GM12891 (cell line): ENCODE measurements at regions not wholly inside any gene's neighbourhood (a gene's known extent, or its start where the extent isn't known, plus 50 kb on each side); places are given as distances from the start of the nearest gene placed in this dataset.

Experiments
- PAX5 ChIP-seq: IDR thresholded peaks from 2 replicates; pipeline ENCODE4 v1.6.1; 2011; ENCODE audit warnings: low read length, moderate library complexity, mild to moderate bottlenecking; ENCODE audit not compliant: insufficient read depth, severe bottlenecking
- POLR2A ChIP-seq: IDR thresholded peaks from 2 replicates; pipeline ENCODE4 v1.6.1; 2011; ENCODE audit warnings: low read depth, low read length, control low read depth
- POLR2AphosphoS5 ChIP-seq: IDR thresholded peaks from 2 replicates; pipeline ENCODE4 v1.6.1; 2011; ENCODE audit warnings: low read depth, low read length, control low read depth
- POU2F2 ChIP-seq: IDR thresholded peaks from 2 replicates; pipeline ENCODE4 v1.6.1; 2011; ENCODE audit warnings: low read depth, mild to moderate bottlenecking, control low read depth, low read length, moderate library complexity
- SPI1 ChIP-seq: IDR thresholded peaks from 2 replicates; pipeline ENCODE4 v1.6.1; 2011; ENCODE audit warnings: low read depth, low read length, control low read depth
- TAF1 ChIP-seq: IDR thresholded peaks from 2 replicates; pipeline ENCODE4 v1.6.1; 2011; ENCODE audit warnings: low read depth, low read length, control low read depth

DNA sequence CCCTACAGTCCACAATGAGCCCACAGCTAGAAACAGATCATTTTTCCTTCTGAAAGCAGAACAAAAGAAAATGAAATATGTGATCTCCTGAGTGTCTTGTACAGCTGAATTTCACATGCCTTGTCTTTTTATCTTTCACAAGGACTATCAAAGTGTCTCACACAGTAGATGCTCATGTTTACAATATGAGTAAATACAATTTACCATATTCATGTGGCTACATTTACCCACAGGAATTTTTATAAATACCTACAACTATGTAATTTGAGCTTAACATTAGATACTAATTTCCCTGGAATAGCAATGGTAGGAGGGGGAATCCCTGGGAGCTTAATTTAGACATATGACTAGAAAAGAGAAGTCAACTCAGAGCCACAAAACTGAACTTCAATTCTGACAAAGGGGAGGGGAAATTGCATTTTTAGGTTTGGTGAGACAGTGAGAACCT, 186.2 kb downstream of the MACC1 start:
- TF ChIP-seq POLR2AphosphoS5 = no peak
- no peak for TF ChIP-seq TAF1
- TF ChIP-seq POU2F2 = no peak
- no peak for TF ChIP-seq POLR2A
- peak; percentile 54 for TF ChIP-seq SPI1
- no peak for TF ChIP-seq PAX5
